HG03520 (cell line): ENCODE measurements at regions not wholly inside any gene's neighbourhood (a gene's known extent, or its start where the extent isn't known, plus 50 kb on each side); places are given as distances from the start of the nearest gene placed in this dataset.
"Not testable (repeated sequence)": the region's sequence is repeated elsewhere in the genome, so short reads cannot be mapped to it uniquely, and the experiment has no call there.

Experiments
- ATAC-seq: cut with Tn5 transposase; IDR thresholded peaks from one replicate; pipeline ENCODE4 v1.9.1; 2021; ENCODE audit warnings: mild to moderate bottlenecking, moderate library complexity; ENCODE audit not compliant: unreplicated experiment

GRCh38 chr6:164099269-164099865 is 684.8 kb downstream of the QKI start:
- no peak for ATAC-seq

DNA sequence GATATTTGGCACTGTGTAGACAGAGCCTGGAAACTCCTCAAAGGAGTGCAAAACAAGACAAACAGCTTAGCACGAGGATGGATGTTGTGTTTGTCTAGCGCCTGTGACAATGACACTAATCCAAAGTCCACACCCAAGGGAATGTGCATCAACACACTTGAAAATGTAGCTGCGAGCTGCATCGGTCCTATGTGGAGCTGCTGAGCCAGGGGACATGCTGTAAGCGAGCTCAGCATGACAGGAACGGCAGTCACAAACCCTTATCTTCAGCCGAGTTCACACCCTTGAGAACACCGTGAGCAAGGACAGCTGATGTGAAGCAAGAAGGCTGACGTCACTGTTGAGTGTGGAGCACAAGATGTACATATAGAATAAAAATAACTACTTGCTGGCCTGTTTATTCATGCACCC is 684.3 kb downstream of the QKI start:
- ATAC-seq = no peak

GRCh38 chr6:164097551-164098398 is 683.3 kb downstream of the QKI start:
- ATAC-seq = no peak

DNA sequence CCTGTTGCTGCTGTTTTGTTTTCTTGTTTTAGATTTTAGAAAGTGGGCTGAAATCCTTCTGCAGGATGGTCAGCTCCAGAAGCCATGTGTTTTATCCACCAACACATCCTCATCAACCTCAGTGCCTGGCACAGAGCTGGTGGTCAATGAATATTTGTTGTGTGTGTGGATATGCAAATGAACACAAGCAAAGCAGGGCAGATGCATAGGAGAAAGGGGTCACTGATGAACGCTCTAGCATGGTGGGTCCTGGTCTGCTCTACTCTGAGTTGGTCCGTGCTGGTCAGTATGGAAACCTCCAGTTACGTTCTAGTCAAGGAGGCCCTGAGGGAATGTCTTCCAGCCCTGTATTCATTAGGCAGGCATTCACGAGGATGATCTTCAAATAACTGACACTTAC is 682.5 kb downstream of the QKI start:
- ATAC-seq = no peak

- no peak for ATAC-seq
These were observed 680.5 kb downstream of the QKI start for GRCh38 chr6:164095056-164095455.

GRCh38 chr6:164087870-164088269 is 673.4 kb downstream of the QKI start:
- ATAC-seq = no peak

- no peak for ATAC-seq
These were observed 672.7 kb downstream of the QKI start for GRCh38 chr6:164087211-164087610.

- no peak for ATAC-seq
These were observed 671.8 kb downstream of the QKI start for GRCh38 chr6:164086076-164086887.

GRCh38 chr6:164085091-164086075 is 670.9 kb downstream of the QKI start:
- no peak for ATAC-seq

GRCh38 chr6:164079275-164079600 is 664.7 kb downstream of the QKI start:
- no peak for ATAC-seq

DNA sequence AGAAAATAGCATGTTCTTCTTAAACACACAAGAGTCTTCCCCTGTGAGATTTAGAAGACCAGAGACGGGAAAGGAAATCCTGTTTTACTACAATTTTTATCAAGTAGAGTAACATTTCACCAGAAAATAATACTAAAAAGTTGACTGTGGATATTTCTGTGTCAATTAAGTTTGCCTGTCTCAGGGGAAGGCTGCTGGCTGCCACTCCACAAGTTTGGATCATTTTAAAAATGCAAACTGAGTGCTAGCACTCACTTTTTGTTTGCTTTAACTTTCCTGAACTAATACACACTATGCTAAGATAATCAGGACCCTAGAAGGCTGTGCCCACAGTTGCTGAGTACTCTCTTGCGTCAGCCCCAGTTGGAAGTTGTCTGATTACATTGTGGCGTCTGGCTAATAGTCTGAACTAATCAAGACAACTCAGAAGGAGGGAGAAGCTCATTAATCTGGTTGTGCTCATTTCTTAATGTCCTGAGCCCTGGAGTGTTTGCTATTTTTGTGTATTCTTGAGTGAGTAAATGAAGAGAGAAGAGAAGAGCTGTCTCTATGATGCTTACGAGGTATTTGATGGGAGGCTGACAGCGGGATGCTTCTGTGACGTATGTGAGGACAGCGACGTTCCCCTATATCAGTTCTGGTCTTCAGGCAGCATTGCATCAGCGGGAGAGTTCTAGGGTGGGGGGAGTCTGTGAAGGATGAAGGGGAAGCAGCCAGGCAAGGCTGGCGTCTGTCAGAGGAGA is 664.2 kb downstream of the QKI start:
- ATAC-seq = no peak

DNA sequence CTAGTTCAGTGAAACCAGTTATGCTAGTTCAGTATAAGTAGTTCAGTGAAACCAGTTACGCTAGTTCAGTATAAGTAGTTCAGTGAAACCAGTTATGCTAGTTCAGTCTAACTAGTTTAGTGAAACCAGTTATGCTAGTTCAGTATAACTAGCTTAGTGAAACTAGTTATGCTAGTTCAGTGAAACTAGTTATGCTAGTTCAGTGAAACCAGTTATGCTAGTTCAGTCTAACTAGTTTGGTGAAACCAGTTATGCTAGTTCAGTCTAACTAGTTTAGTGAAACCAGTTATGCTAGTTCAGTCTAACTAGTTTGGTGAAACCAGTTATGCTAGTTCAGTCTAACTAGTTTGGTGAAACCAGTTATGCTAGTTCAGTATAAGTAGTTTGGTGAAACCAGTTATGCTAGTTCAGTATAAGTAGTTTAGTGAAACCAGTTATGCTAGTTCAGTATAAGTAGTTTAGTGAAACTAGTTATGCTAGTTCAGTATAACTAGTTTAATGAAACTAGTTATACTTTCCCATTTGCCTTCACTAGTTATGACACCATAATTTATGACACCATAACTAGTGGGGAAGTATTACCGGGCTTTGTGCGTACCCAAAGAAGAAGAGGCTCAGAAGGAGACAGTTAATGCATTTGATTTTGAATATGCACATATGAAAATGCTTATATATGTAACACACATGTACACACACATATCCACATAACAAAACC is 662.5 kb downstream of the QKI start:
- ATAC-seq = not testable (repeated sequence)

DNA sequence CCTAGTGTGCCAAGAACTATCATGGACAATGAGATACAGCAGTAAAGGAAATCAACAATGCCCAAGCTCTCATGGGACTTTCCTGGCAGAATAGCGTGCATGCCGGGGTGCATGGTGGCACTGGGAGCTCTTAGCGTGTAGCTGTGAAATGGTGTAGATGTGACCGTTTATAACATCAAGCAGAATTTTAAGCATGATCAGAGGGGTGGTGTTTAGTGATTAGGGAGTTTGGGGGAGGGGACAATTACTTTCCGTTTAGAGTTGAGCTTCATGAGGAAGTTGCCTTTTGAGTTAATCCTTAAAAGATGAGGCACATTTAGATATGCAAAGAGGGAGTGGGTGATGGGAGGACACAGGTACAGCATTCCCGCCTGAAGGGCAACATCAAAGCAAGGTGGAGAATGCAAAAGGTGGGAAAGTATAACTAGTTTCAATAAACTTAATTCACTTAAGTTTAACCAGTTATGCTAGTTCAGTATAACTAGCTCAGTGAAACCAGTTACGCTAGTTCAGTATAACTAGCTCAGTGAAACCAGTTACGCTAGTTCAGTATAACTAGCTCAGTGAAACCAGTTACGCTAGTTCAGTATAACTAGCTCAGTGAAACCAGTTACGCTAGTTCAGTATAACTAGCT is 661.6 kb downstream of the QKI start:
- ATAC-seq = no peak

GRCh38 chr6:164072240-164072666 is 657.7 kb downstream of the QKI start:
- ATAC-seq = no peak

GRCh38 chr6:164069350-164069990 is 655.0 kb downstream of the QKI start:
- no peak for ATAC-seq

DNA sequence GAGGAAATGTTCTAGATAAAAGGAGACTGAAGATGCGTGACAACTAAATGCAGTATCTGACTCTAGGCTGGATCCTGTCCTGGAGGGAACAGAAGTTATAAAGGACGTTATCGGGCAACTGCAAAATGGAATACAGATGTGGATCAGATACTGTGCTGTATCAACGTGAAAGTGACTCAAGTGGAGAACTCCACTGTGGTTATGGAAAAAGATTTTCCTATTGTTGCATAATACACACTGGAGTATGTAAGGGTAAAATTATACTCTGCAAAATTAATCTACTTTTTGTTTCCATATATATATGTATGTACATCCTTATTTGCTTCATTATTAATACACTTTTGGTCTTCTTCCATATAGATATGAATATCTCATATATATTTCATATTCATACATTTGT is 654.0 kb downstream of the QKI start:
- no peak for ATAC-seq

GRCh38 chr6:164066766-164067165 is 652.2 kb downstream of the QKI start:
- no peak for ATAC-seq

GRCh38 chr6:164066335-164066734 is 651.8 kb downstream of the QKI start:
- no peak for ATAC-seq
